22Rv1 (cell line): ENCODE measurements at regions not wholly inside any gene's neighbourhood (a gene's known extent, or its start where the extent isn't known, plus 50 kb on each side); places are given as distances from the start of the nearest gene placed in this dataset.

Experiments used
- ZFX ChIP-seq: fragments of 450-650 bp; IDR thresholded peaks from 2 replicates; pipeline ENCODE4 v1.6.1; 2017; ENCODE audit warnings: antibody characterized with exemption, borderline replicate concordance
- TF ChIP-seq, protein P1 (sequence below): fragments of 450-650 bp; IDR thresholded peaks from 2 replicates; pipeline ENCODE4 v1.5.1; 2017; ENCODE audit warnings: mild to moderate bottlenecking

DNA sequence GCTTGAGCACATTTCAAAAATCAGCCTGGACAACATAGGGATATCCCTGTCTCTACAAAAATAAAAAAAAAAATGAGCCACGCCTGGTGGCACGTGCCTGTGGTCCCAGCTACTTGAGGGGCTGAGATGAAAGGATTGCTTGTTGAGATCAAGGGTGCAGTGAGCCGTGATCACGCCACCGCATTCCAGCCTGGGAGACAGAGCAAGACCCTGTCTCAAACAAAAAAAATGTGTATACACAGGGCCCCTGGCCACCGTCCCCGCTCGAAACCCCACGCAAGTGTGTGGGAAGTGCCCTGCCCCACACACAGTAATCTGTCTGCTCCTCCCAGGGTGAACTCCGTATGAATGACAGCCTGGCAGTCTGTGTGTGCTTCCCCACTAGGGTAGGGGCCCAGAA is 93.0 kb upstream of the RPL38 start:
- TF ChIP-seq, protein P1, sequence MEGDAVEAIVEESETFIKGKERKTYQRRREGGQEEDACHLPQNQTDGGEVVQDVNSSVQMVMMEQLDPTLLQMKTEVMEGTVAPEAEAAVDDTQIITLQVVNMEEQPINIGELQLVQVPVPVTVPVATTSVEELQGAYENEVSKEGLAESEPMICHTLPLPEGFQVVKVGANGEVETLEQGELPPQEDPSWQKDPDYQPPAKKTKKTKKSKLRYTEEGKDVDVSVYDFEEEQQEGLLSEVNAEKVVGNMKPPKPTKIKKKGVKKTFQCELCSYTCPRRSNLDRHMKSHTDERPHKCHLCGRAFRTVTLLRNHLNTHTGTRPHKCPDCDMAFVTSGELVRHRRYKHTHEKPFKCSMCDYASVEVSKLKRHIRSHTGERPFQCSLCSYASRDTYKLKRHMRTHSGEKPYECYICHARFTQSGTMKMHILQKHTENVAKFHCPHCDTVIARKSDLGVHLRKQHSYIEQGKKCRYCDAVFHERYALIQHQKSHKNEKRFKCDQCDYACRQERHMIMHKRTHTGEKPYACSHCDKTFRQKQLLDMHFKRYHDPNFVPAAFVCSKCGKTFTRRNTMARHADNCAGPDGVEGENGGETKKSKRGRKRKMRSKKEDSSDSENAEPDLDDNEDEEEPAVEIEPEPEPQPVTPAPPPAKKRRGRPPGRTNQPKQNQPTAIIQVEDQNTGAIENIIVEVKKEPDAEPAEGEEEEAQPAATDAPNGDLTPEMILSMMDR, result no peak
- no peak for TF ChIP-seq ZFX
